K562 (cell line): ENCODE measurements at regions not wholly inside any gene's neighbourhood (a gene's known extent, or its start where the extent isn't known, plus 50 kb on each side); places are given as distances from the start of the nearest gene placed in this dataset.

Experiments
- ATAC-seq: fragments of 200-7000 bp; cut with Tn5 transposase; 3 replicates; pipeline ENCODE4 v1.9.1; 2020; ENCODE audit warnings: moderate library complexity
- BruUV-seq: library from RNA; stranded (reverse); fragments of 400-500 nt; replicated peaks from 2 replicates; lab custom pipeline; 2021; lab: Mats Ljungman, UMichigan
- CTCF ChIA-PET: fragments of 300-600 bp; formaldehyde crosslinking; extraction: SDS; loops from one replicate; lab custom pipeline; 2021; ENCODE audit warnings: low intra/inter-chr PET ratio; lab: Yijun Ruan, JAX
- POLR2A ChIA-PET: fragments of 300-600, 350-650 bp; sonication (Branson Sonifier 250); formaldehyde crosslinking; extraction: SDS; loops from one replicate; lab custom pipeline; 2021; ENCODE audit warnings: antibody characterized with exemption, inconsistent platforms; lab: Yijun Ruan, JAX
- DNase-seq, 4 experiments: peaks; one replicate each; pipeline versions ENCODE4 v3.0.0 to v3.0.0-alpha.2; 2011 to 2018; ENCODE audit warnings: low spot score in 3 of 4, mixed read lengths in 3 of 4; ENCODE audit errors: extremely low read depth in 1 of 4
- FAIRE-seq: peaks from 2 replicates; lab custom pipeline; 2011; peaks lifted over from hg19 to GRCh38; lab: Jason Lieb, UNC
- H2AFZ ChIP-seq: 2 replicates; pipeline ENCODE4 v1.6.0; 2011; ENCODE audit warnings: low read depth, low read length, control low read depth, inconsistent platforms
- H3K27ac ChIP-seq: fragments of 200-600 bp; 3 replicates; pipeline ENCODE4 v1.8.0; 2011; ENCODE audit warnings: low read depth, mild to moderate bottlenecking, control low read depth, inconsistent platforms, low read length, moderate library complexity, mixed read lengths; ENCODE audit errors: extremely low read depth
- H3K27me3 ChIP-seq, 2 experiments: fragments of 300-600 bp in 1 of 2; 2 replicates in 1 of 2; 3 replicates in 1 of 2; pipeline versions ENCODE4 v1.6.0 to v1.8.0; 2011; ENCODE audit warnings: inconsistent platforms in 2 of 2, low read length in 2 of 2, mild to moderate bottlenecking in 1 of 2, mixed read lengths in 1 of 2, moderate library complexity in 1 of 2; ENCODE audit not compliant: control insufficient read depth in 2 of 2, insufficient read depth in 2 of 2
- H3K36me3 ChIP-seq: fragments of 300-600 bp; 3 replicates; pipeline ENCODE4 v1.8.0; 2011; ENCODE audit warnings: mild to moderate bottlenecking, low read length, inconsistent platforms; ENCODE audit not compliant: control insufficient read depth, insufficient read depth
- H3K4me1 ChIP-seq, 2 experiments: fragments of 200-600 bp in 1 of 2; replicated peaks in 1 of 2; 2 replicates in 1 of 2; 3 replicates in 1 of 2; pipeline versions ENCODE4 v1.5.1 to v1.8.0; 2011; ENCODE audit warnings: inconsistent platforms in 2 of 2, low read length in 2 of 2, mild to moderate bottlenecking in 1 of 2, mixed read lengths in 1 of 2, moderate library complexity in 1 of 2; ENCODE audit not compliant: control insufficient read depth in 2 of 2, insufficient read depth in 2 of 2
- H3K4me2 ChIP-seq: 2 replicates; pipeline ENCODE4 v1.6.1; 2011; ENCODE audit warnings: low read length, control low read depth, inconsistent platforms, mixed read lengths; ENCODE audit not compliant: insufficient read depth
- H3K4me3 ChIP-seq: fragments of 200-600 bp; sonication (generic), shearing (Covaris generic); 2 replicates; pipeline ENCODE4 v1.5.1; 2016; ENCODE audit warnings: control low read depth, inconsistent platforms
- H3K79me2 ChIP-seq: fragments of 200-600 bp; 3 replicates; pipeline ENCODE4 v1.8.0; 2011; ENCODE audit warnings: low read length, inconsistent platforms; ENCODE audit not compliant: control insufficient read depth, insufficient read depth
- H3K9ac ChIP-seq, 2 experiments: 2 replicates each; pipeline versions ENCODE4 v1.6.0 to v1.6.1; 2011; ENCODE audit warnings: low read depth in 2 of 2, low read length in 2 of 2, control low read depth in 1 of 2, inconsistent platforms in 1 of 2, mild to moderate bottlenecking in 1 of 2, mixed read lengths in 1 of 2; ENCODE audit not compliant: insufficient read depth in 1 of 2
- H3K9me1 ChIP-seq: one replicate; pipeline ENCODE4 v1.6.0; 2011; ENCODE audit warnings: inconsistent platforms, mild to moderate bottlenecking, low read length, moderate library complexity; ENCODE audit not compliant: control insufficient read depth, insufficient read depth
- H3K9me3 ChIP-seq: replicated peaks from 2 replicates; pipeline ENCODE4 v1.5.1; 2011; ENCODE audit warnings: low read depth, low read length, inconsistent platforms; ENCODE audit not compliant: control insufficient read depth, insufficient read depth
- H4K20me1 ChIP-seq: replicated peaks from 2 replicates; pipeline ENCODE4 v1.6.1; 2011; ENCODE audit warnings: low read length, inconsistent platforms, mixed read lengths; ENCODE audit not compliant: control insufficient read depth, insufficient read depth
- C11orf30 ChIP-seq: fragments of 450-650 bp; IDR thresholded peaks from 2 replicates; pipeline ENCODE4 v1.6.1; 2016; ENCODE audit warnings: low read depth, mild to moderate bottlenecking
- DPF2 ChIP-seq: fragments of 450-650 bp; IDR thresholded peaks from 2 replicates; pipeline ENCODE4 v1.6.1; 2016
- EP300 ChIP-seq: IDR thresholded peaks from 2 replicates; pipeline ENCODE4 v1.6.1; 2012; ENCODE audit warnings: low read length, improper control_type of control experiment
- FOXP1 ChIP-seq: sonication (generic); formaldehyde crosslinking; IDR thresholded peaks from 2 replicates; pipeline ENCODE4 v1.8.0; 2022; ENCODE audit warnings: mild to moderate bottlenecking, missing genetic modification reagents
- GABPB2 ChIP-seq: fragments of 250-450 bp; sonication (Bioruptor Pico); conservative IDR thresholded peaks from 2 replicates; pipeline ENCODE4 v1.5.1; 2021; ENCODE audit warnings: mild to moderate bottlenecking
- KLF10 ChIP-seq: fragments of 250-450 bp; sonication (Bioruptor Pico); IDR thresholded peaks from 2 replicates; pipeline ENCODE4 v1.6.1; 2021; ENCODE audit warnings: matching md5 sums
- MCM5 ChIP-seq: fragments of 450-650 bp; IDR thresholded peaks from 2 replicates; pipeline ENCODE4 v1.6.1; 2016; ENCODE audit warnings: low read depth
- NR4A1 ChIP-seq, 2 experiments: fragments of 250-450 bp in 1 of 2; fragments of 450-650 bp in 1 of 2; sonication (Bioruptor Pico) in 1 of 2; IDR thresholded peaks; 2 replicates each; pipeline versions ENCODE4 v1.4.0 to v1.6.1; 2016 to 2020; ENCODE audit warnings: mild to moderate bottlenecking in 2 of 2, missing compliant biosample characterization in 1 of 2, missing genetic modification characterization in 1 of 2, moderate library complexity in 1 of 2
- TAF15 ChIP-seq: fragments of 200-400 bp; formaldehyde crosslinking; IDR thresholded peaks from 2 replicates; pipeline ENCODE4 v1.6.1; 2017; ENCODE audit warnings: mild to moderate bottlenecking, low read depth, low read length, moderate library complexity
- TCF7 ChIP-seq: sonication (generic); IDR thresholded peaks from 2 replicates; pipeline ENCODE4 v1.6.1; 2016; ENCODE audit warnings: antibody characterized with exemption, borderline replicate concordance
- THRAP3 ChIP-seq: fragments of 450-650 bp; IDR thresholded peaks from 2 replicates; pipeline ENCODE4 v1.6.1; 2016; ENCODE audit warnings: mild to moderate bottlenecking, inconsistent platforms, borderline replicate concordance
- ZNF121 ChIP-seq: sonication (generic); formaldehyde crosslinking; conservative IDR thresholded peaks from 2 replicates; pipeline ENCODE4 v1.8.0; 2022; ENCODE audit warnings: missing genetic modification reagents
- ZZZ3 ChIP-seq: fragments of 450-650 bp; IDR thresholded peaks from 2 replicates; pipeline ENCODE4 v1.6.1; 2016; ENCODE audit warnings: antibody characterized with exemption, mild to moderate bottlenecking, moderate library complexity
- WGBS: fragments of 100-300 bp; shearing (Covaris generic); methylation state at CpG from one replicate; pipeline ENCODE4 v1.1.6; 2016; ENCODE audit warnings: low coverage, mixed read lengths; ENCODE audit not compliant: insufficient coverage; ENCODE audit errors: missing lambda C conversion rate; 5-methylcytosine and 5-hydroxymethylcytosine counted together
- in situ Hi-C: fragments of 300-500 bp; cut with MboI; formaldehyde crosslinking; loops from 4 replicates; pipeline ENCODE4 v1.15.0; 2018; ENCODE audit warnings: inconsistent platforms, mixed read lengths
- intact Hi-C: fragments of 100-400 bp; cut with micrococcal nuclease; formaldehyde crosslinking; loops from 2 replicates; pipeline ENCODE4 v1.14.2; 2022
- TF ChIP-seq, protein P1 (sequence below): IDR thresholded peaks from 2 replicates; pipeline ENCODE4 v1.6.1; 2011; ENCODE audit warnings: borderline replicate concordance, low read depth, mild to moderate bottlenecking, moderate library complexity, low read length; ENCODE audit not compliant: insufficient read depth, poor library complexity, severe bottlenecking
- TF ChIP-seq, protein P2 (sequence below): fragments of 250-450 bp; sonication (Bioruptor Pico); IDR thresholded peaks from 2 replicates; pipeline ENCODE4 v1.8.0; 2022; ENCODE audit warnings: inconsistent platforms, mild to moderate bottlenecking, moderate library complexity, borderline replicate concordance
- TF ChIP-seq, protein P3 (sequence below): IDR thresholded peaks from 2 replicates; pipeline ENCODE4 v1.6.1; 2016; ENCODE audit warnings: missing genetic modification characterization, missing compliant biosample characterization

DNA sequence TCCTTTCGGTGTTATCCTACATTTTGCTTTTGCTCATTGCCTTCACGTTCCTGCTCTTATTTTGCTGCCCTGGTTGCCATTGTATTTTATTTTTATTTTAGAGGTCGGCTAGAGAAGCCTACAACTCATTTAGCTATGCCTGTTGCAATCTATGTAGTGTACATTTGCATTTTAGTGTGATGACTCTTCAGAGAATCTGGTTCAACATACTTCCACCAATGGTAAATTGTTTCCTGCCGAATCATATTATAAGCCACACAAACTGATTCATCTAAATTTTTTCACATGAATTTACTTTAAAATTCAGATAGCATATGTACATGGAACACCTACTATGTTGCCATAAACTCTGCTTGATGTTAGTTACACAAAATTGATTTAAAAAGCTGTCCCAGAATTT is 1596.9 kb downstream of the PLA2G4A start:
- FAIRE-seq (no peak), ATAC-seq (no peak), DNase-seq (no peak)
- Histone ChIP-seq H3K27ac (no peak overlapping the region), H3K4me3 (no peak overlapping the region), H2AFZ (no peak overlapping the region), H3K9me3 (no peaks in the 10 kb centered on the region; the same call in 1 of the 2 replicates), H3K9me1 (no peaks in the 10 kb centered on the region), H3K4me1 (no peaks in the 10 kb centered on the region), H3K27me3 (no peaks in the 10 kb centered on the region), H4K20me1 (no peaks in the 10 kb centered on the region), H3K4me2 (no peak overlapping the region), H3K79me2 (no peaks in the 10 kb centered on the region), H3K36me3 (no peaks in the 10 kb centered on the region), H3K9ac (no peak overlapping the region)
- intact Hi-C loops = no loop called here
- TF ChIP-seq DPF2 (no peak), EP300 (no peak), ZNF121 (no peak), TAF15 (no peak), MCM5 (no peak), NR4A1 (CRISPR knock-in tag; IDR thresholded peaks at IDR 0.05) (no peak), NR4A1 (tag; IDR thresholded peaks at IDR 0.05) (no peak), THRAP3 (no peak), C11orf30 (no peak), ZZZ3 (no peak), FOXP1 (CRISPR knock-in tag) (no peak), KLF10 (CRISPR knock-in tag) (no peak), TCF7 (no peak), GABPB2 (CRISPR knock-in tag) (no peak)
- TF ChIP-seq, protein P1, sequence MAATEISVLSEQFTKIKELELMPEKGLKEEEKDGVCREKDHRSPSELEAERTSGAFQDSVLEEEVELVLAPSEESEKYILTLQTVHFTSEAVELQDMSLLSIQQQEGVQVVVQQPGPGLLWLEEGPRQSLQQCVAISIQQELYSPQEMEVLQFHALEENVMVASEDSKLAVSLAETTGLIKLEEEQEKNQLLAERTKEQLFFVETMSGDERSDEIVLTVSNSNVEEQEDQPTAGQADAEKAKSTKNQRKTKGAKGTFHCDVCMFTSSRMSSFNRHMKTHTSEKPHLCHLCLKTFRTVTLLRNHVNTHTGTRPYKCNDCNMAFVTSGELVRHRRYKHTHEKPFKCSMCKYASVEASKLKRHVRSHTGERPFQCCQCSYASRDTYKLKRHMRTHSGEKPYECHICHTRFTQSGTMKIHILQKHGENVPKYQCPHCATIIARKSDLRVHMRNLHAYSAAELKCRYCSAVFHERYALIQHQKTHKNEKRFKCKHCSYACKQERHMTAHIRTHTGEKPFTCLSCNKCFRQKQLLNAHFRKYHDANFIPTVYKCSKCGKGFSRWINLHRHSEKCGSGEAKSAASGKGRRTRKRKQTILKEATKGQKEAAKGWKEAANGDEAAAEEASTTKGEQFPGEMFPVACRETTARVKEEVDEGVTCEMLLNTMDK = no peak
- TF ChIP-seq, protein P2, sequence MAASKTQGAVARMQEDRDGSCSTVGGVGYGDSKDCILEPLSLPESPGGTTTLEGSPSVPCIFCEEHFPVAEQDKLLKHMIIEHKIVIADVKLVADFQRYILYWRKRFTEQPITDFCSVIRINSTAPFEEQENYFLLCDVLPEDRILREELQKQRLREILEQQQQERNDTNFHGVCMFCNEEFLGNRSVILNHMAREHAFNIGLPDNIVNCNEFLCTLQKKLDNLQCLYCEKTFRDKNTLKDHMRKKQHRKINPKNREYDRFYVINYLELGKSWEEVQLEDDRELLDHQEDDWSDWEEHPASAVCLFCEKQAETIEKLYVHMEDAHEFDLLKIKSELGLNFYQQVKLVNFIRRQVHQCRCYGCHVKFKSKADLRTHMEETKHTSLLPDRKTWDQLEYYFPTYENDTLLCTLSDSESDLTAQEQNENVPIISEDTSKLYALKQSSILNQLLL (CRISPR knock-in tag) = no peak
- TF ChIP-seq, protein P3, sequence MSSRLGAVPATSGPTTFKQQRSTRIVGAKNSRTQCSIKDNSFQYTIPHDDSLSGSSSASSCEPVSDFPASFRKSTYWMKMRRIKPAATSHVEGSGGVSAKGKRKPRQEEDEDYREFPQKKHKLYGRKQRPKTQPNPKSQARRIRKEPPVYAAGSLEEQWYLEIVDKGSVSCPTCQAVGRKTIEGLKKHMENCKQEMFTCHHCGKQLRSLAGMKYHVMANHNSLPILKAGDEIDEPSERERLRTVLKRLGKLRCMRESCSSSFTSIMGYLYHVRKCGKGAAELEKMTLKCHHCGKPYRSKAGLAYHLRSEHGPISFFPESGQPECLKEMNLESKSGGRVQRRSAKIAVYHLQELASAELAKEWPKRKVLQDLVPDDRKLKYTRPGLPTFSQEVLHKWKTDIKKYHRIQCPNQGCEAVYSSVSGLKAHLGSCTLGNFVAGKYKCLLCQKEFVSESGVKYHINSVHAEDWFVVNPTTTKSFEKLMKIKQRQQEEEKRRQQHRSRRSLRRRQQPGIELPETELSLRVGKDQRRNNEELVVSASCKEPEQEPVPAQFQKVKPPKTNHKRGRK (tag) = no peak
- WGBS = 1% methylated on average over 4 of the region's 4 CpGs
- ChIA-PET CTCF (interaction anchor here (0.7 kb wide), 1 partner anchor 1138 kb away, joined by 3 read pairs; no protein-coding TSS in a partner anchor), POLR2A (no interaction called here)
- BruUV-seq = no TSS peak
- in situ Hi-C loops = no loop called here
